ENCODE measurements at regions not wholly inside any gene's neighbourhood (a gene's known extent, or its start where the extent isn't known, plus 50 kb on each side); places are given as distances from the start of the nearest gene placed in this dataset.

- intact Hi-C loops (cut with DNase I), result no loop called here
- H3K4me3 ChIP-seq, result no peak overlapping the region
- peaks cover 0 to 20% (median 9%) of the 10 kb centered on the region in 11 donors for H3K9me3 ChIP-seq
- 56 to 65% methylated on average over 2 of the region's 2 CpGs for WGBS, 2 donors
- no peaks in the 10 kb centered on the region for H3K36me3 ChIP-seq
- no peak for TF ChIP-seq CTCF (IDR thresholded peaks at IDR 0.05)
- no peak overlapping the region for H3K27ac ChIP-seq
- H3K4me1 ChIP-seq, result peaks cover 0 to 5% (median 0%) of the 10 kb centered on the region in 9 donors
- H3K27me3 ChIP-seq, result no peaks in the 10 kb centered on the region
- no peak for DNase-seq
- ATAC-seq, result no peak
Observed at GRCh38 chr2:156765043-156765442, 328.9 kb downstream of the GPD2 start.

DNA sequence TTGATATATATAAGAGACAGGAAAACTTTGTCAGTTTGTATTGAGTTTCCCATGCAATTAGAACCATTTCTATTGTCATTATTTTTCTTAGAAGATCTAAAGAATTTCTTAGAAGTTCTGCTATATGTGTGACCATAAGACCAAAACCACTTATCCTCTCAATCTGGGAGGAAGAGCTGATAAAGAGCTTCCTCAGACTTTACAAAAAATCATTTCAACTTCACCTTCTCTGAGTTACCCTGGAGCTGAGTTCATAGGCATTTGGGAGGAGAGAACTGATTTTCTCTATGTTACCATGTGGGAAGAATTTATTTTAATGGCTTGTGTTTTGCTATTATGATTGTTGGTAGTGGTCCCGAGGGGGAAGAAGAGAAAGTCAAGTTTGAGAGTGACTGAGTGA lies 329.3 kb downstream of the GPD2 start:
- ATAC-seq (no peak), DNase-seq (no peak)
- Histone ChIP-seq H3K27me3 (no peaks in the 10 kb centered on the region), H3K9me3 (peaks cover 0 to 24% (median 13%) of the 10 kb centered on the region in 11 donors), H3K27ac (no peak overlapping the region), H3K4me1 (peaks cover 0 to 5% (median 0%) of the 10 kb centered on the region in 9 donors), H3K36me3 (no peaks in the 10 kb centered on the region), H3K4me3 (no peak overlapping the region)
- 60 to 77% methylated on average over 1 of the region's 1 CpG for WGBS, 2 donors
- no peak for TF ChIP-seq CTCF (IDR thresholded peaks at IDR 0.05)
- intact Hi-C loops (cut with DNase I), result no loop called here

- ATAC-seq (no peak), DNase-seq (no peak)
- intact Hi-C loops (cut with DNase I), result no loop called here
- no peak overlapping the region for H3K4me3 ChIP-seq
- no peak overlapping the region for H3K27ac ChIP-seq
- H3K4me1 ChIP-seq, result no peaks in the 10 kb centered on the region
- no peaks in the 10 kb centered on the region for H3K27me3 ChIP-seq
- 57 to 76% methylated on average over 1 of the region's 1 CpG for WGBS, 2 donors
- no peak for TF ChIP-seq CTCF (IDR thresholded peaks at IDR 0.05)
- H3K9me3 ChIP-seq, result peaks cover 0 to 31% (median 15%) of the 10 kb centered on the region in 11 donors
- H3K36me3 ChIP-seq, result no peaks in the 10 kb centered on the region
Observed at GRCh38 chr2:156769802-156770201, 333.6 kb downstream of the GPD2 start.

- peaks cover 0 to 14% (median 0%) of the 10 kb centered on the region in 11 donors for H3K9me3 ChIP-seq
- intact Hi-C loops (cut with DNase I), result no loop called here
- ATAC-seq (no peak), DNase-seq (no peak)
- TF ChIP-seq CTCF (IDR thresholded peaks at IDR 0.05), result no peak
- no peaks in the 10 kb centered on the region for H3K36me3 ChIP-seq
- H3K27me3 ChIP-seq, result no peaks in the 10 kb centered on the region
- 89 to 95% methylated on average over 3 of the region's 3 CpGs for WGBS, 2 donors
- H3K4me3 ChIP-seq, result no peak overlapping the region
- no peaks in the 10 kb centered on the region for H3K4me1 ChIP-seq
- H3K27ac ChIP-seq, result no peak overlapping the region
Observed at GRCh38 chr2:156778916-156779315, 342.7 kb downstream of the GPD2 start.
